GM19238 (cell line): ENCODE measurements at regions not wholly inside any gene's neighbourhood (a gene's known extent, or its start where the extent isn't known, plus 50 kb on each side); places are given as distances from the start of the nearest gene placed in this dataset.
"Not testable (repeated sequence)": the region's sequence is repeated elsewhere in the genome, so short reads cannot be mapped to it uniquely, and the experiment has no call there.

Experiments
- DNase-seq: peaks from one replicate; pipeline ENCODE4 v3.0.0; 2011; ENCODE audit warnings: low spot score; ENCODE audit not compliant: insufficient read length

DNA sequence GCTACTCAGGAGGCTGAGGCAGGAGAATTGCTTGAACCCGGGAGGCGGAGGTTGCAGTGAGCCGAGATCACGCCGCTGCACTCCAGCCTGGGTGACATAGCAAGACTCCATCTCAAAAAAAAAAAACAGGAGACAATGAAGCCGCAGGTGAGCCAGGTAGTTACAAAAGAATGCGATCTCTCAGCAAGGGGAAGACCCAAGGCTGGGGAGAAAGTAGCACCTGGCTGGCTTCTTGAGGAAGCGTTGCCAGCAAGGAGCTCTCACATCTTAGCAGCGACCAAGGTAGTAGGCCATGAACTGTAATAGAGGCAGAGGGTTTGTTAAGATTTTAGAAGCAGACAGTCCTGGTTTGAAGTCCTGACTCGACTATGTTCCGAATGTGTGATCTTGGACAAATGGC, 175.0 kb downstream of the AIPL1 start:
- no peak for DNase-seq

DNA sequence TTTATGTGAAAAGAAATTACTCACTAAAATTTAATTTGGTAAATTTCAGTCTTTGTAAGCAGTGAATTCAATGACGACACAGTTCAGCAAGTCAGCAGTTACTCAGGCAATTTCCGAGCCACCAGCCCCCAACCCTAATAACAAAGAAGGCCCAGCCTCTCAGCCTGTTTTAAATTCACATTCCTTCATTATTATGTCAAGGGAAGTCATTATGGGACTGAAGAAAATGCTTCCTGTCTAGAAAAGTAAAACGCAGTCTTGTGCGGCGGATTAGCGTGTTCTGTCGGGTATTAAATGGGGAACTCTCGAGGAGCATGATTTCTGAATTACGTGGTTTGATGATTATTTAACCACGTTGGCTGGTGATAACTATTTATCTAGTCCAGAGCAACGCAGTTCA, 177.6 kb downstream of the AIPL1 start:
- no peak for DNase-seq

DNA sequence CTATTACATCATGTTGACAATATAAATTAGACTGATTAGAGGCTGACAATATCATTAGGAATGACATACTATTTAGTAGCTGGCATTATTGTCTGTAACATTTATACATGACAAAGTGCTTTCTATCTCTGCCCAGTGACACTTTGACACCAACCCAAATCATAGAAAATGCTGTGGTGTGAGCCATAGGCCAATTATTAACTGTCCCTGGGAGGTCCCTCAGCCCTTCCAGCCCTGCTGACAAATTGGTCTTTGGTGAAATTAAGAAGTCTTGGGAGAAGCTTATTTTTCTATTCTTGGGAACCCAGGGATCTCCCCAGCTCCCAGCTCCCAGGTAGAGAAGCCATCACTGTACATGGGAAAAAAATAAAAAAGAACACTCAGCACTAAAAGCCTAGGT, 179.6 kb downstream of the AIPL1 start:
- no peak for DNase-seq

DNA sequence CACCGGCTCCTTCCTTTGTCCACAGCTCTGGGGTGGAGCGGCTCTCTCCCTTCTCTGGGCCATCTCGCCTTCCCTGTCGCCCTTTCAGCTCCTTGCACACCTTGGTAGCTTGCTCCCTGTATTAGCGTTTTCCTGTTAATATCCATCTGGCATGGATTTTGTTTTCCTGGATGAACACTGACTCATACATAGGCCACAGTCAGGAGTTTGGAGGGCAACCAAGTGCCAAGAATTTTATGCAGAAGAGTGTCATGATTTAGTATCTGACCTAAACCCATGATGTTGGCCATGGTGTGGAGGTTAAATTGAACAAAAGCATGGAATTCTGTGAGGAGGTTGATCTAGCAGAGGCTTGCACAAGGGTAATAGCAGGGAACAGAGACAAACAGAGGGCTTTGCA, 180.9 kb downstream of the AIPL1 start:
- no peak for DNase-seq

DNA sequence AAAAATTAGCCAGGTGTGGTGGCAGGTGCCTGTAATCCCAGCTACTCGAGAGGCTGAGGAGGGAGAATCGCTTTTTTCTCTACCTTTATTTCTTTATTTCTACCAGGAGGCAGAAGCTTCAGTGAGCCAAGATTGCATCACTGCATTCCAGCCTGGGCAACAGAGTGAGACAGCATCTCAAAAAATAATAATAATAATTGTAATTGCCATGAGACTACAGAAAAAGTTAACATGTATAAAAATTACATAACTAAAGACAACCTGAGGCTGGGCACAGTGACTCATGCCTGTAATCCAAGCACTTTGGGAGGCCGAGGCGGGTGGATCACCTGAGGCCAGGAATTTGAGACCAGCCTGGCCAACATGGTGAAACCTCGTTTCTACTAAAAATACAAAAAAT, 181.5 kb downstream of the WSCD1 start:
- DNase-seq, result not testable (repeated sequence)

DNA sequence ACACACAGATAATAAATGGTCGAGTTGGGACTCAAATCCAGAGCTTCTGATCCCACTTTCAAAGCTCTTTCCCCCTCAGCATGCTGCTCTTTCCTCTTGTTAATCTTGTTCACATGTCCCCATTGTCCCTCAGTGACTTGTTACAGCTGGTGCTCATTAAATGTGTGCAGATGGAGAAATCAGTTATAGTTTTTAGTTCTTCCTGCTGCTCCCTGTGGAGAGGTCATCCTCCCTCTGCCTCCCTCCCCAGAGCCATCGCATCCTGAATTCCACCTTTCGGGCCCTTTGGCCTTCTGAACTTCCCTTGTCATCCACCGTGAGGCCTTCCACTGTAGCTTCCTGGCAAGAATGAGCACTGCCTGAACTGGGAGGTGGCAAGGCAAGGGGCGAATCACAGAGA, 179.6 kb downstream of the WSCD1 start:
- no peak for DNase-seq

DNA sequence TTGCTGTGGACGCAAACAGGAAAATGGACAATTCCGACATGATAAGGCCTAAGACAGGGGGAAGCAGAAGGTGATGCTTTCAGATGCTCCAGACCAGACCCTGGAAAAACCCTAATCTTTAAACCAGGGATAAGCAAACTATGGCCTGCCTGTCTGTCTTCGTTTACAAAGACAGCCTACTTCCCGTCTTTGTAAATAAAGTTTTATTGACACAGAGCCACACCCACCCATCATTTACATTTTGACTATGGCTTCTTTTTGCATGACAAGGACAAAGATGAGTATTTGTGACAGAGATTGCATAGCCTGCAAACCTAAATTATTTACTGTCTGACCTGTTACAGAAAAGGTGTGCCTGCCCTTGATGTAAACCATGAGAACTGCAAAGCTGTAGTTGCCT, 177.9 kb downstream of the WSCD1 start:
- no peak for DNase-seq

DNA sequence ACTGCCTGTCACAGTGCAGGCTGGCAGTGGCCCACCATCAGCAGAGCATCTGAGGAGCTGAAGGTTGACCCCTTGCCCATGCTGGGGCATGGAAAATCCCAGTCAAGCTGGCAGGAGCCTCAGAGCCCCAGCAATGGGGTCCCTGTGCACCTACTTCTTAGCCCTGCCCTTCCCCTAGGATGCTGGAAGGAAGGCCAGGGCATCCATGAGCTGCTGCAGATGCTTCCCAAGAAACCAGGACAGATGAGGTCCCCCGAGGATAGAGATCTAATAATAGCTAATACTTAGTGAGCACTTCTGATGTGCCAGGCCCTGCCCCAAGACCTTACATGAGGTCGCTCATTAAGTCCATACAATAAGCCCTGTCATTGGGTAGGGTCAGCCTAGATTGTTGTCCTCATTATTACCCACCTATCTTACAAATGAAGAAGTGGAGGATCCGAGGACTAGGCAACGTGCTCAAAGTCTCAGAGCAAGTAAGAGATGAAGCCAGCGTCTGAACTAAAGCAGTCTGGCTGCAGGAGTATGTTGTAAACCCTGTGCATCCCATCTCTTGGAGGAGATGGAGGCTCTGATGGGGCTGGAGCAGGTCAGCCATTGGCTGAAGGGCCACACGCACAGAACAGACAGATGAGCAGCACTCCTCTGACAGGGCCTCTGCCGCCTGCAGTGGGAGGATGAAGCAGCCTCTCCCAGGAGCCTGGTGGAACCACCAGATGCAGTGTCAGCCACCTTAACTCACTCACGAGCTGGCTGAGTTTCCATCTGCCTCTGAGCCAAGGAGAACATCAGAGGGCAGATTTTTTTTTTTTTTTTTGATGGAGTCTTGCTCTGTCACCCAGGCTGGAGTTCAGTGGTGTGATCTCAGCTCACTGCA, 175.4 kb downstream of the WSCD1 start:
- DNase-seq, result no peak

DNA sequence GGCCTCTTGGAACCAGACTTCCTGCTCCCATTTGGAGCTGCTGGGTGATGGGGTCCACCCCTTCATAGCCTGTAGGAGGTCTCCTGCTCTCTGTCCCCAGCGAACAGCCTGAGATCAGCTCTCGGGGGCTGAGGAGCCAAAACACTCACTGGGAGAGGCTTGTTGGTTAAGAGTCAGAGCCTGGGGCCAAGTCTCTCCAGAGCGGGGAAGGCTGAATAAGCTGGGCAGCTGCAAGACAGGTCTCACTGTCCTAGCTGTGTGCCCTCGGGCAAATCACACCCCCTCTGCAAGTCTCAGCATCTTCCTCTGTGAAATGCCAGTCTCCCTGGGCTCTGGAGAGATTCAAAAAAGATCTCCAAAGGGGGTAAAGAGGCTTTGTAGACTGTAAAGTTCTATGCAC, 174.6 kb downstream of the WSCD1 start:
- no peak for DNase-seq

DNA sequence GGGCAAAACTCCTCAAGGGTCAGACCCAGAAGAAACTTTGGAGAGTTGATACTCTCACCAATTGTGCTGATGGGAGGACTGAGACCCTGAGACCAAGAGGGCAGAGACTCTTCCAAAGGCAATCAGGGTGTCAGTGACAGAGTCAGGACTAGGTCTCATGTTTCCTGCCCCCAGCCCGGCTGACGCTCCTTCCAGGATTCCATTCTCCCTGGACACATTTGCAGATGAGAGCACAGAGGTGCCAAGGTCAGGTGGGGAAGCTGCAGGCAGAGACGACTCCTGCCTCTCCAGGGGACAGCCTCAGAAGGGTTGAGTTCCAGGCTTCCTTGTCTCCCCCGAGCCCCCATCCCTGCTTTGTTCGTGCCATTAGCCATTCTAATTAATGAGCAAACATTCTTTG, 174.1 kb downstream of the WSCD1 start:
- no peak for DNase-seq

DNA sequence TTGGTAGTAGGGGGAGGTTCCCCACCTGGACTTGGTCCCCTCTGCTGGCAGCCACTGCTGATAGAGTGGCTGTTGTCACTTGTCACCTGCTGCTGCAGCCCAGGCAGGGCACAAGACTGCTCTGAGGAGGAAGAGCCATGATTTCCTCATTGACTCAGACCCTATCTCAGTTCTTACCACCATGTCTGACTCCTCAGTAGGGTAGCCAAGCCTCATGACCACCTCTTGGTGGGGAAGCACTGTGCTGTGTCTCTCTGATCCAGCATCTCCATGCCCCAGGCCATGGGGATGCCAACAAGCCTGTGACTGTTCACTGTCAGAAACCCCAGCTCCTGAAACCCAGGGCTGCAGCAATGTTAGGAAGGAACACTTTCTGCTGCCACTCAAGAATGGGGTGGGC, 173.0 kb downstream of the WSCD1 start:
- DNase-seq, result no peak

DNA sequence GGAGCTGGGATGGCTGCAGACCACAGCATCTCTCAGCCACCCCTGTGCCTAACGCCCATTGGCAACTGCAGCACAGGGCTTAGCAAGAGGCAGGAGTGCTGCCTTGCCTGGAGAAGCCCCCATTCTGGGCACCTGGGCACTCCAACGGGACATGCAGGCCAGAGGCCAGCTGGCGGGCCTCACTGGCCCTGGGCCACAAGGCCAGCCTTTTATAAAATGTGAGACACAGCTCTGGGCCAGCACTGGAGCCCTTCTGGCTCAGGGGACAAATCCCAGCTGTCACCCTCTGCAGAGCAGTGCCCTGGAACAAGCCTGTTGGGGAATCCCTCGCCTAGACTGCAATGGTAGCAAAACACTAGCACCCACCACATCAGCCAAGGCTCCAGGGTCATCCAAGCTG, 171.8 kb downstream of the WSCD1 start:
- DNase-seq, result no peak

DNA sequence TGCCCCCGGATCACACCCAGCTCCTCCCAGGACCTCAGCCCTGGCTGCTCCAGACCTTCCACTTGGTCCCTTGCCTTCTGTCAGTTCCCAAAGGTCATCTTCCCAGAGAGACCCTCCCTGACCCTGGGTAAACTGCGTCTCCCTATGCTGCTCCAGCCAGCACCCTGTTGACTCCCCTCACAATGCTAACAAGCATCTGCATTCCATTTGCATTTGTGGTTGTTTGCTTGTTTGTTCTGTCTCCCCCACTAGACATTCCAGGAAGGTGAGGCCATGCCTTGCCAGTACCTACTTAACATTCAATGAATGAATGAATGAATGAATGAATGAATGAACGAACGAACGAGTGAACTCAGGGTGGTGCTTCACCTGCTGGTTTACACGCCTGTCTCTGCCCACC, 171.2 kb downstream of the WSCD1 start:
- DNase-seq, result no peak

DNA sequence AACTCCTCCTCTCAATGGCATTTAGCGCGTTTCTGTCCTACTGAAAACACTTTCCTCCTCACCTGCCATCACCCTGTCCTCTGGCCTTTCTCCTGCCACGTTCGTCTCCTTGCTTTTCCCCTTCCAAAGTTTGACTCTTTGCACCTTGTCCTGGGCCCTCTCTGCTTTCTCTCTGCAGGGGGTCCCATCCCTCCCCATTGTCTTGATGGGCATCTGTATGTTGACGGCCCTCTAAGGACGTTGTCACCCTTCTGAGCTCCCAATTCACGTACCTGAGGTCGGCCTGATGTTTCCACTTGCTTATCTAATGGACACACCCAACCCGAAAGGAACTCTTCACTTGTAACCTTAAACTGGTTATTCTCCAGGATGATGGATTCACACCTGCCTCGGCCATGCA, 170.4 kb downstream of the WSCD1 start:
- DNase-seq, result no peak

DNA sequence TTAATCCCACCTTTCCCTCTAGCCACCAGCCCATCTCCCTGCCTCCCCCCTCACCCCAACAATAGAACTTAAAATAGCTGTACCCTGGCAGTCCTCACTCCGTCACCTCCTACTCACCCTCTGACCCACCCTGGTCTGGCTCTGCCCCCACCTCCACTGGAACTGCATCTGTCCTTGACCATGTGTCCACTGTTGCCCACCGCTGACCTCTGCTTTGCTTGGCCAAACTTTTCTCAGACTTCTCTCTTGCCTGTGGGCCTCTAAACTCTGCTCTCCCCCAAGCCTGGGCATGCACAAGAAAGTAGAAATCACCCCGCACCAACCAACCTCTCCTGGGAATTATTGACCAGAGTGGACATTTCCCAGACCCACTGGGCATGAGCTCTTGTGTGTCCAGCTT, 169.8 kb downstream of the WSCD1 start:
- DNase-seq, result no peak

DNA sequence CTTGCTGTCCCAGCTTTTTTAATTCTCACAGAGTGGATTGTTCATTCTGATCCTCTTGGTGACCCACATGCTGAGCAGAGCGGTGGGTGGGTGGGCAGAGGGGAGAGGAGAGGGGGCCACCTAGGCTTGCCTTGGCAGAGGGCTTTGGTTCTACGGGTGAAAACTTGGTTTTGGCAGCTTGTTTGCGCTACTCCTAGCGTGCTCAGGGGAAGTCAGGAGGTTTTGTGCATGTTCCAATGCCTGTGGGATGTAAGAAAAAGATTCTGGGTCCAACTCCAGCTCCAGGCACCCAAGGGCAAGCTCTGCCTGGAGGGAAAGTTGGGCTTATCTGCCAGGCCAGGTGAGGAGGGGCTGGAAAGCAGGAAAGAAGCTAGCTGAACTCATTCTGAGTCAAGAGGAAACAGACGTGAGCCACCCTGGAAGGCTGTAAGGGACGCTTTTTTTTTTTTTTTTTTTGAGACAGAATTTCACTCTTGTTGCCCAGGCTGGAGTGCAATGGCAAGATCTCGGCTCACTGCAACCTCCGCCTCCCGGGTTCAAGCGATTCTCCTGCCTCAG, 169.1 kb downstream of the WSCD1 start:
- no peak for DNase-seq

DNA sequence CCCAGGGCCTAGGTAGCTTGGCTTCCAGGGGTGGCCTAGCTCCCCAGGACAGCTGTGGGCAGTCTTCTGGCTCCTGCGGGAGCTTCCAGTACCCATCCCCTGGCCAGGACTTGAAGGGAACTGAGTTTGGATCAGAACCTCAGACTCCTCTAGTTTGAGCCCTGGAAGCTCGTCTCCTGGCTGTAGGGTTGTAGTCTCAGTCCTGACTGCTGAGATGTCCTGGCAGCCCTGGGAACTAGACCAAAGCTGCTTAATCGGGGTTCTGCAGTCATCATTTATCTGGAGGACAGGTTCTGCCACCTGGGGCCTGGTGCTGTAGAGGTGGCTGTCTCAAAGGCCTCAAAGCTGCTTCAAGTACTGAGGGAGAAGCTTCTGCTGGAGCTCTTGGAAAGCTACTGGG, 163.7 kb downstream of the WSCD1 start:
- DNase-seq, result no peak

DNA sequence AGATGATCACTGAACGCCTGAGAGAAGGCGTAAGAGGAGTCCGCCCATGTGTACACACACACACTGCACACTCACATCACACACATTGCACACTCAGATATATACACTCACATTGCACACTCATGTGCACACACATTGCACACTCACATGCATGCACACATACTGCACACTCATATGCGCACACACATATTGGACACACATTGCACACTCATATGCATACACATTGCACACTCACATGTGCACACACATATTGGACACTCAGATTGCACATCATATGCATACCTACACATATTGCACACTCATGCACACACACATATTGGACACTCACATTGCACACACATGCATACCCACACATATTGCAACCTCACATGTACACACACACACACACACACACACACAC, 163.2 kb downstream of the WSCD1 start:
- no peak for DNase-seq

DNA sequence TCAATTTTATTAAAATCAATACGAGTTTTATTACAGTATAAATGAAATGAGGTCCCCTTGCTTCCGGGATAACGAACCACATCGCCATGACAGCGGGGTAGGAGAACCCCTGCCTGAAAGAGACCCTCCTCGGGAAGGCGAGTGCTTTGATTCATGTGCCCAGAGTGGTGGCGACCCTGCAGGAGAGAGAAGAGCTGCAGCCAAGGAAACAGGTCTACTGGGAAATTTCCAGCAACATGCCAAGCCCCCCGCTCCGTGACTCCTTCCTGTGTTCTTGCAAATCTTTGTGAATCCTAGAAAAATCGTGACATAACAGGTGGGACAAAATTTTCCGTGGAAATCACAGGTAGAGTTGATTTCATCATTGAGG, 162.5 kb downstream of the WSCD1 start:
- DNase-seq, result no peak

DNA sequence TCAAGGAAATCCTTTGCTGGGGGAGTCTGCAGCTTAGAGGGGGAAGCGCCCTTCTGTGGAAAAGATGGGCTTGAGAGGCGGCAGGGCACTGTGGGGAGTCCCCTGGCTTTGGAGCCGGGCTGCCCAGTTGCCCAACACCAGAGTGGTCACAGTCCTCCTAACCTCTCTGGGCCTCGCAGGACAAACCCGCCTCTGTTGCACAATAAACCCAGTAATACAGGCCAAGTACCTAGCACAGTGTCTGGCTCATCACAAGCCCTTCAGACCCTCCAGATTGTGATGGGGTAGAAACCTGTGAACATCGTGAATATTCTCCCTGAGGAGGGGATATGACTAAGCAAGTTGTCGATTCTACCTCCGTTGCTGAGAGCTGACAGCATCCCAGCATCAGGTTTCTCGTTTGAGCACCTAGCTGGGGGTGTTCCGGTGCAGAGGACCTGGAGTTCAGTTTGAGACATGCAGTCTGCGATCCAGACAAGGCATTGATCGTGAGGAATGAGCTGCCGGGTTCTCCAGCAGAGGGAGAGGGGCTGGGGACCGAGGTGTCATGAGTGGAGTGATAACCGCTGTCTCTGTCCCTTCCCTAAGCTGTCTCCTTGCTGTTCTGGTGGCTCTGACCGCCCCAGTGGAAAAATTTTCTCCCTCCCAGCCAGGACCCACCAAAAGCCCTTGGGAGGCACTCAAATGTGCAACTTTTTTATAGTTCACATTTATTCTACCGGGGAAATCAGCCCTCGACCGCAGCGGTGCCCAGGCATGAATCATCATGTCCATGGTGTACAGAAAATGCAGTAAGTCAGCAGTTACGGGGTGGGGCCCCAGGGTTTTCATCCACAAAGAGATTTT, 161.9 kb downstream of the WSCD1 start:
- no peak for DNase-seq

DNA sequence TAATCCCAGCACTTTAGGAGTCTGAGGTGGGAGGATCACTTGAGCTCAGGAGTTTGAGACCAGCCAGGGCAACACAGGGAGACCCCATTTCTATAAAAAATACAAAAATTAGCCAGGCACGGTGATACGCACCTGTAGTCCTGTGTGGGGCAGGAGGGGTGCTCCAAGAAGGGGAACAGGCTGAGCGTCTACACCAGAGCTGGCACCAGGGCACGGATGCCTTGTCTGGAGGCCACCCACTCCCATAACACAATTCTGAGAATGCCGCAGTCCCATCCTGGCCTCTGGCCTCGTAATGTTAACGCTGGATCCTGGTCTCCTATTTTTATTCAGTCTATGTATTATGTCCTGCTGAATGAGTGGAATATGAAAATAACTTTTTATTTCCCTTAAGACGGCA, 161.3 kb downstream of the WSCD1 start:
- DNase-seq, result no peak

DNA sequence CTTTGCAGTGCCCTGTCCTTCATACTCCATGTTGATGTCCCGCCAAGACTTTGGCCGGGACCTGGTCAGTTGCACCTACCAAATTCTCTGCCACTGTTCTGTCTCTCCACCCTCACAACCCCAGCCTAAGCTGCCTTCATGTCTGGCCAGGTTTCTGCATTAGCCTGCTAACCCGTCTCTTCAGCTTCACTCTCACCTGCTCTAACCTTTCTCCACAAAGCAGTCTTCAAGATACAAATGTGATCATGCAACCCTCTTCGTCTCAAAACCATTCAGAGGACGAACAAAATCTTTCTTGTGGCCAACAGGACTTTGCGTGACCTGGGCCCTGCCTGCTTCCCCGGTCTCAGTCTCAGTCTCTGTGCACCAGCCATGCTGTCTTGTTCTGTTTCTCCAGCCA, 148.2 kb downstream of the WSCD1 start:
- no peak for DNase-seq
